LNCaP clone FGC (cell line): ENCODE measurements at regions not wholly inside any gene's neighbourhood (a gene's known extent, or its start where the extent isn't known, plus 50 kb on each side); places are given as distances from the start of the nearest gene placed in this dataset.
A peak's percentile ranks its signal among the peaks of the same experiment; 100 is the strongest.

Source experiments
- DNase-seq: peaks from one replicate; pipeline ENCODE4 v3.0.0-alpha.2; 2011; ENCODE audit warnings: low read depth
- H3K4me3 ChIP-seq: 2 replicates; pipeline ENCODE4 v1.5.1; 2011; ENCODE audit warnings: mild to moderate bottlenecking, low read depth, low read length, control low read depth
- TF ChIP-seq, protein P1 (sequence below): IDR thresholded peaks from 2 replicates; pipeline ENCODE4 v1.5.1; 2012; ENCODE audit warnings: mild to moderate bottlenecking; ENCODE audit not compliant: control insufficient read depth, insufficient read depth; ENCODE audit errors: extremely low read depth

DNA sequence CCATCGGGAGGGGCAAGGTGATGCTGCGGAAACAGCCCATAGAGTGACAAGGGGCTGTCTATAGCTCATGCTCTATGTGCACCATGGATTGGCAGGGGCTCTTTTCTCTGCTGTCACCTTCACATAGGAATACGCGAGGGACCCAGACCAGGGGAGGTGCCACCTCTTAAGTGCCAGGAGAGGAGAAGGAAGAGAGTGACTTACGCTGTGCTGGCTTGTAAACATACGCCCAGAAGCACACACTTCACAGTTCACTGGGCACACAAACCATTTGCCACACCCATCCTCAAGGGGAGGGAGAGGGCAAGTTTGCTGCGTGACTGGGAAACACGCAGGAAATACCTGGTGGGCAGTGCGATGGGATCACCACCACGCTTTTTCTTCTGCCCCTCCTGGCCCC lies 65.1 kb upstream of the GPR45 start:
- no peak overlapping the region for H3K4me3 ChIP-seq
- no peak for DNase-seq
- TF ChIP-seq, protein P1, sequence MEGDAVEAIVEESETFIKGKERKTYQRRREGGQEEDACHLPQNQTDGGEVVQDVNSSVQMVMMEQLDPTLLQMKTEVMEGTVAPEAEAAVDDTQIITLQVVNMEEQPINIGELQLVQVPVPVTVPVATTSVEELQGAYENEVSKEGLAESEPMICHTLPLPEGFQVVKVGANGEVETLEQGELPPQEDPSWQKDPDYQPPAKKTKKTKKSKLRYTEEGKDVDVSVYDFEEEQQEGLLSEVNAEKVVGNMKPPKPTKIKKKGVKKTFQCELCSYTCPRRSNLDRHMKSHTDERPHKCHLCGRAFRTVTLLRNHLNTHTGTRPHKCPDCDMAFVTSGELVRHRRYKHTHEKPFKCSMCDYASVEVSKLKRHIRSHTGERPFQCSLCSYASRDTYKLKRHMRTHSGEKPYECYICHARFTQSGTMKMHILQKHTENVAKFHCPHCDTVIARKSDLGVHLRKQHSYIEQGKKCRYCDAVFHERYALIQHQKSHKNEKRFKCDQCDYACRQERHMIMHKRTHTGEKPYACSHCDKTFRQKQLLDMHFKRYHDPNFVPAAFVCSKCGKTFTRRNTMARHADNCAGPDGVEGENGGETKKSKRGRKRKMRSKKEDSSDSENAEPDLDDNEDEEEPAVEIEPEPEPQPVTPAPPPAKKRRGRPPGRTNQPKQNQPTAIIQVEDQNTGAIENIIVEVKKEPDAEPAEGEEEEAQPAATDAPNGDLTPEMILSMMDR = no peak

DNA sequence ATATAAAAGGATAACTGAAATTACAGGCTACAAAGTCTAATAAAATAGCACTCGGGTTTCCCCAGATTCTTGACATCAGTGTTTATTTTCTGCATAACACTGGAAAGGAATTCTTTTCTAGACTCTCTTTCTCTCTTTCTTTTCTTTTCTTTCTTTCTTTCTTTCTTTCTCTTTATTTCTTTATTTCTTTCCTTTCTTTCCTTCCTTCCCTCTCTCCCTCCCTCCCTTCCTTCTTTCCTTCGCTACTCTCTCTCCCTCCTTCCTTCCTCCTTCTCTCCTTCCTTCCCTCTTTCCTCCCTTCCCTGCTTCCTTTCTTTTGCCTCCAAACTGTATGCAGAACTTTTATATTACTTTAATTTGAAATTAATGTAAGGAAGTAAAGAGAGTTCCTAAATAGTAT lies 64.5 kb upstream of the GPR45 start:
- TF ChIP-seq, protein P1 = no peak
- no peak for DNase-seq
- H3K4me3 ChIP-seq = no peak overlapping the region

DNA sequence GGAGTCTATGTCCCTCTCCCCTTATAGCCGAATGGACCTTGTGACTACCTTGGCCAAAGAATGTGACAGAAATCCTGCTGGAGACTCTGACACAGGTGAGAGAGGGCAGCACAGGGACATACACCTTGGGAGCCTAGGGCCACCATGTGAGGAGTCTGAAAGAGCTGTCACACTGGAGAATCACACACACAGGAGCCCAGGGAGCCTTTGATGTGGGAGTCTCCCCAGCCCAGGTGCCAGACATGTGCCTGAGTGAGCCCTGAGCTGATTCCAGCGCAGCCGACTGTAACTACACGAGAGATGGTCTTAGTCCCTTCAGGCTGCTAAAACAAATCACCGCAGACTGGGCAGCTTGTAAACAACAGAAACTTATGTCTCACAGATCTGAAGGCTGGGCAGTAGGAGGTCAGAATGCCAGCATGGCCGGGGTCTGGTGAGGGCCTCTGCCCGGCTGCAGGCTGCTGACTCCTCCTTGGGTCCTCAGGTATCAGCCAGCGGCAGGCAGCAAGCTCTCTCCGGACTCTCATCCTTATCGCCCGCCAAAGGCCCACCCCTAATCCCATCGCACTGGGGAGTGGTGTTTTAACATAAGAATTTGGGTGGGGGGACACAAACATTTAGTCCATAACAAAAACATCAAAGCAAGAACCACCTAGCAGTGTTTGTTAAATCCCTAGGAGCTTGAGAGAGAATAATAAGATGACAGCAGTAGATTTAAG lies 63.8 kb upstream of the GPR45 start:
- DNase-seq = no peak
- no peak overlapping the region for H3K4me3 ChIP-seq

DNA sequence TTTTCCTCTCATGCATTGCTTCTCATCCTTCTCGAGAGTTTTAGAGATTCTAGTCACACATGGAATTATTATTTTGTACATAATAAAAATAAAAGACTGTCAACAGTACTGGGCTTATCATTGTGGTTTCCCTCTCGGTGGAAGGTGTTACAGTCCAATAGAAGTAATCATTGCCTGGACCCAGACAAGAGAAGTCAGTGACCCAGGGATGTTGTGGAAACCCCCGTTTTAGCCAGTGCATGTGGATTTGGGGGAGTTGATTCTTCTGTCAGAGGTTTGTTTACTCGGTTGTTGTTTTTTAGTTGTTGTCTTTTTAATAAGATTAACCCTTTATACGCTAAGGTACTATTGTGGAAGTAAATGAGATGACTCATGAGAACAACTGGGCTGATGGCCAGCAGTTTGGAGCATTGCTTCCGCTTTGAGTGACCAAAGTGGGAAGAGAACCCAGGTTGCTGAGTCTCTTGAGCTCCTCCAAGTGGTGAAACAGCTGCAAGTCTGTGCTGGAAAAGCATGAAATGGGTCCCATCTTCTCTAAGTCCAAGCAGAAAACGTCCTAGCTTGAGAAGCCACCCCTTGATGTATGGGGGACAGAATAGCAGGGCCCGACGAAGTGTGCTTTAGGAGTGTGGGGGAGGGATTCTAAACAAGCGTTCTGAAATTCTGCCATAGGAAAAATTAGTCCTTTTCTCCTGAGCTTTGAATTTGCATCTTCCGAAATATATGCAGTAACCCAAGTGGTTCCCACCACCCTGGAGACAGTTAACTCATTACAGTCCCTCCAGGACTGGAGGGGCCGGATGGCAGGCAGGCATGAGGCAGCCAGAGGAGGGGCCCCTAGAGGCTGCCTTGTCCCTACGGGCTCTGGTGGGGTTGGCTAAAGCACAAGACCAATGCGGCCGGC lies 61.8 kb upstream of the GPR45 start:
- peak; percentile 94 for DNase-seq
- TF ChIP-seq, protein P1 = peak; percentile 76
- no peak overlapping the region for H3K4me3 ChIP-seq

More for the DNA sequence above, 63.8 kb upstream of the GPR45 start:
- TF ChIP-seq, protein P1 = no peak

DNA sequence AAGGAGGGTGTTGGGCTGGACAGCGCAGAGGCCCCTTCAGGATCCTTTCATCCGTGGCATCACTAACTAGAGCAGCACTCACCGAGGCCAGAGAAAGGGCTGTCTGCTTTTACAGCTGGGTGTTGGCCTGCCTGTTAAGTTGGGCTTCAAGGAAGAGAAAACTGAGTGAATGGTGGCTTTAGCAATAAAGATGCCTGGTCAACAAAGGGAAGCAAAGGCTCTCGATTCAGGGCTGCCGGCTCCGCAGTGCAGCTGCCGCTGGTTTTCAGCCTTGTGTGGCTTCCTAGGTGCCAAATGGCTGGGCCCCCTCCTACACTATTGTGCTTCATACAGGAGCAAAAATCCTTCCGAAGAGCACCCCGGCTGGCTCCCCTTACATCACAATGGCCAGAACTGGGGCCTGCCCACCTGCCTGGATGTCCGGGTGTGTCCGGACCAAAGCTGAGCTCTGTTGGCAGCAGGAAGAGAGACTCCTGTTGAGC lies 61.0 kb upstream of the GPR45 start:
- no peak overlapping the region for H3K4me3 ChIP-seq
- DNase-seq = no peak
- TF ChIP-seq, protein P1 = no peak

DNA sequence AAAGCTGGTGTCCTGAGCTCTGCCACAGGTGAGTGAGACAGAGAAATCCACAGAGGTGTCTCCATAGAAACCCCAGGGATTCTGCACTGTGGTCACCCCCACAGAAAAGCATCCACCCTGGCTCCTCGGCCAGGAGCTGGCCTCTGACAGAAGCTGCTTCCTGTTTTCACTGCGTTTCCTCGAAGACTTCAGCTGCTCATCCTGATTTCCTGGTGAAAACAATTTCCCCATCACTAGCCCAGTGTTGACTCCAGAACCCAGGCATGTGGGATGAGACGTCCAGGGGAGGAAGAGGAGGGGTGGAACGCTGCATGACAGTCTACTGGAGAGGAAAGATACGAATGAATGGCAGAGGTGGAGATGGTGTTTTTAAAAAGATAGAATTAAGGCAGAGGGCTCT lies 60.3 kb upstream of the GPR45 start:
- no peak overlapping the region for H3K4me3 ChIP-seq
- no peak for DNase-seq
- TF ChIP-seq, protein P1 = no peak
